ENCODE measurements at regions not wholly inside any gene's neighbourhood (a gene's known extent, or its start where the extent isn't known, plus 50 kb on each side); places are given as distances from the start of the nearest gene placed in this dataset.

DNA sequence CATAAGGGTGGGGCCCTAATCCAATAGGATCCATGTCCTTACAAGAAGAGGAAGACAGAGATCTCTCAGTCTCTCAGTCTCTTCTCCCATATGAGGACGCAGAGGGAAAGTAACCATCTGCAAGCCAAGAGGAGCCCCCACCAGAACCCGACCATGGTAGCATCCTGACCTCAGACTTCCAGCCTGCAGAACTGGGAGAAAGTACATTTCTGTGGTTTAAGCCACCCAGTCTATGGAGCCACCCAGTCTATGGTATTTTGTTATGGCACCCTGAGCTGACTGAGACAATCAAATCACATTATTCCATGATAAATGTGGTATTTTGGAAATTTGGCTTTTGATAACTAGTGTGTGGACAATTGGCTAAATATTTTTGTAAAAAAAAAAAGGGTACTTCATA, 101.5 kb upstream of the TMC3 start:
- Histone ChIP-seq H3K27ac (ENCODE audit: low read depth, low read length, severe bottlenecking) (no peak overlapping the region), H3K4me3 (ENCODE audit: extremely low read depth, insufficient read depth, low read length, poor library complexity, severe bottlenecking) (no peak overlapping the region), H3K36me3 (ENCODE audit: control insufficient read depth, insufficient read depth, low read length) (no peaks in the 10 kb centered on the region), H3K9me3 (ENCODE audit: control insufficient read depth, low read length) (no peaks in the 10 kb centered on the region), H3K4me1 (ENCODE audit: control insufficient read depth, insufficient read depth, low read length, poor library complexity, severe bottlenecking) (no peaks in the 10 kb centered on the region)
- WGBS, 2 experiments (ENCODE audit: insufficient coverage in 2 of 2), result 100% methylated on average over 2 of the region's 2 CpGs; no CpG with 5 or more reads in 1 of the 2 experiments

DNA sequence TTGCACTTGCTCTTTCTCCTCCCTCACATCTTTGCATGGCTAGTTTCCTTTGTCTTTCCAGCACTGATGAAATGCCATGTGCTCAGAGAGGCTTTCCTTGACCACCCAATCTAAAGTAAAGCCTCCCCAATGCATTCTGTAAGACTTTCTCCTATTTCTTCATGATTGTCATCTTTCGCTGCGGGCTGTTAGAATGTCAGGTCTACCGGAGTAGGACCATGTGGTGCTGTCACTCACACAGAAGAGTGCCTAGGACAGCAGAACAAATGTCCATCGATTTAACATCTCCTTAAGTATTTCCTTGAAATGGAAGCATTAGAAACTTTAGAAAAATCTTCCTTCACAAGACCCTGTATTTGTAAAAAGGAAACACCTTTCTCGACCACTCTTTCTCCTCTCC, 99.9 kb upstream of the TMC3 start:
- H3K4me1 ChIP-seq (ENCODE audit: control insufficient read depth, insufficient read depth, low read length, poor library complexity, severe bottlenecking), result no peaks in the 10 kb centered on the region
- no peak overlapping the region for H3K4me3 ChIP-seq (ENCODE audit: extremely low read depth, insufficient read depth, low read length, poor library complexity, severe bottlenecking)
- H3K9me3 ChIP-seq (ENCODE audit: control insufficient read depth, low read length), result no peaks in the 10 kb centered on the region
- no peaks in the 10 kb centered on the region for H3K36me3 ChIP-seq (ENCODE audit: control insufficient read depth, insufficient read depth, low read length)
- 100% methylated on average over 3 of the region's 5 CpGs for WGBS, 2 experiments (ENCODE audit: insufficient coverage in 2 of 2)
- H3K27ac ChIP-seq (ENCODE audit: low read depth, low read length, severe bottlenecking), result no peak overlapping the region

DNA sequence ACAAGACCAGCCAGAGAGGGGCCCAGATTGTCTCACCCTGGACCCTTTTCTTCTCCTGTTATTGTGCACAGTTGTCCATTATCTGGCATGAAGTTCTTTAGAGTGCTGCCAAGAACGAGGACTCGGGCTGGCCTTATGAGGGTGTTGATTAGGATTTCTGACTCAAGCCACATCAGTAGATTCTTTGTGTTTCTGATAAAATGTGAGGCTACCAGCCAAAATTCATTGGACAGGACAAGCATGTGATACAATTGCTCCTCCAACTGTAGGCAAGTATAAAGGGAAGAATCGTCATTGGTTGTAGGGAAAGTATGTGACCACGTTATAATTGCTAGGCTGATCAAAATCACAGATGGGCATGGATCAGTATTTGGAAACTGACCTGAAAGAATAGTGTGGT, 99.2 kb upstream of the TMC3 start:
- WGBS, 2 experiments (ENCODE audit: insufficient coverage in 2 of 2), result 95 to 96% methylated on average over 2 of the region's 4 CpGs
- H3K27ac ChIP-seq (ENCODE audit: low read depth, low read length, severe bottlenecking), result no peak overlapping the region
- H3K4me3 ChIP-seq (ENCODE audit: extremely low read depth, insufficient read depth, low read length, poor library complexity, severe bottlenecking), result no peak overlapping the region
- no peaks in the 10 kb centered on the region for H3K36me3 ChIP-seq (ENCODE audit: control insufficient read depth, insufficient read depth, low read length)
- H3K9me3 ChIP-seq (ENCODE audit: control insufficient read depth, low read length), result no peaks in the 10 kb centered on the region
- H3K4me1 ChIP-seq (ENCODE audit: control insufficient read depth, insufficient read depth, low read length, poor library complexity, severe bottlenecking), result no peaks in the 10 kb centered on the region

DNA sequence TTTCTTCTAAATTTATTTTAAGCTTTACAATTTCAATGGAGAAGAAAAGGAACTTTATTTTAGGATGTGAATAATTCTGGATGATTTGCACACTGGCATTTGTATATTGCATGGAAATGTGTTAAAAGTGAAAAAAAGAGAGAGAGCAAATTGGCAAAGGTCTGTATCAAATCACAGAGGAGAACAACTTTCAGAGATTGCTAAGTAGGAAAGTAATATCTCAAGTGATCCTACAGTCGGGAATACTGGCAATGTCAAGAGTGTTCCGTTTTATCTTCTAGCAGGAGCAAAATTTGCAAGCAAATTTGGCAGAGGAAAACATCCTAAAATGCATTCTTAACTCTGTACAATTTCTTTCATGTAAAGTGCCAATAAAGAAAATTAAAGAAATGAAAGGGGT, 97.1 kb upstream of the TMC3 start:
- Histone ChIP-seq H3K4me1 (ENCODE audit: control insufficient read depth, insufficient read depth, low read length, poor library complexity, severe bottlenecking) (no peaks in the 10 kb centered on the region), H3K9me3 (ENCODE audit: control insufficient read depth, low read length) (no peaks in the 10 kb centered on the region), H3K4me3 (ENCODE audit: extremely low read depth, insufficient read depth, low read length, poor library complexity, severe bottlenecking) (no peak overlapping the region), H3K36me3 (ENCODE audit: control insufficient read depth, insufficient read depth, low read length) (no peaks in the 10 kb centered on the region), H3K27ac (ENCODE audit: low read depth, low read length, severe bottlenecking) (no peak overlapping the region)
- 86% methylated on average over 1 of the region's 2 CpGs; no CpG with 5 or more reads in 1 of the 2 experiments for WGBS, 2 experiments (ENCODE audit: insufficient coverage in 2 of 2)

DNA sequence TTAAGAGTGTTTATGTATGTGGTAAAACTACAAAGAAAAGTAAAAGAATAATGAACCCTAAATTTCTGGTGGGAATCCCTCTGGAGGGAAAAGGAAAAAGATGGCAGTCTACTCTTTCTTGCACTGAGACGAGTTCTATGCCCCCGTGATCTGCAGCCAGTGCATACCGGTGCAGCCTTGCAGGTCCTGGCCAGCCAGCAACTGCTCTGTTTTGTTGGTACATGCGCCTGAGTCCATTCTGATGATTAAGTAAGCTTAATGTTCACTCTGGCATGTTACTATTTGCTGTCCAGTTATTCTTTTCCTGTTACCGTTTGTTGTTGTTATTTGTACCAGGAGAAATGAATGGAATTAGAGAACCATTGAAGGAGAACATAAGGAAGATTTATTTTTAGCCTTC, 95.1 kb upstream of the TMC3 start:
- 83 to 92% methylated on average over 2 to 4 of the region's 5 CpGs for WGBS, 2 experiments (ENCODE audit: insufficient coverage in 2 of 2)
- no peaks in the 10 kb centered on the region for H3K4me1 ChIP-seq (ENCODE audit: control insufficient read depth, insufficient read depth, low read length, poor library complexity, severe bottlenecking)
- H3K36me3 ChIP-seq (ENCODE audit: control insufficient read depth, insufficient read depth, low read length), result no peaks in the 10 kb centered on the region
- no peak overlapping the region for H3K4me3 ChIP-seq (ENCODE audit: extremely low read depth, insufficient read depth, low read length, poor library complexity, severe bottlenecking)
- no peaks in the 10 kb centered on the region for H3K9me3 ChIP-seq (ENCODE audit: control insufficient read depth, low read length)
- H3K27ac ChIP-seq (ENCODE audit: low read depth, low read length, severe bottlenecking), result no peak overlapping the region

DNA sequence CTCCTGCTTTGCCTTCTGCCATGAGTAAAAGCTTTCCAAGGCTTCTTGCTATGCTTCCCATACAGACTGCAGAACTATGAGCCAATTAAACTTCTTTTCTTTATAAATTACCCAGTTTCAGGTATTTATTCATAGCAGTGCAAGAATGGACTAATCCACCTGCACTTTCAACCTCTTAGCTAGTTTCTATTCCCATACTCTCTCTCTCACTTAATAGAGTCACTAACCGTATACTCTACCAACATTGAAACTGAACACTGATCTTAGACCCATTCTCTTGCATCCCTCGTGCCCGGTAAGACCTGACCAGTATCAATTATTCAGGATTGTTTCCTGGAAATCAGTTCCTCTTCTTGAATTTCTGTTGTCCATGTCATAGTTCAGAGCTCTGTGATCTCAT, 92.7 kb upstream of the TMC3 start:
- H3K9me3 ChIP-seq (ENCODE audit: control insufficient read depth, low read length), result no peaks in the 10 kb centered on the region
- H3K4me1 ChIP-seq (ENCODE audit: control insufficient read depth, insufficient read depth, low read length, poor library complexity, severe bottlenecking), result no peaks in the 10 kb centered on the region
- H3K36me3 ChIP-seq (ENCODE audit: control insufficient read depth, insufficient read depth, low read length), result no peaks in the 10 kb centered on the region
- H3K27ac ChIP-seq (ENCODE audit: low read depth, low read length, severe bottlenecking), result no peak overlapping the region
- H3K4me3 ChIP-seq (ENCODE audit: extremely low read depth, insufficient read depth, low read length, poor library complexity, severe bottlenecking), result no peak overlapping the region
- 85 to 87% methylated on average over 3 of the region's 3 CpGs for WGBS, 2 experiments (ENCODE audit: insufficient coverage in 2 of 2)

DNA sequence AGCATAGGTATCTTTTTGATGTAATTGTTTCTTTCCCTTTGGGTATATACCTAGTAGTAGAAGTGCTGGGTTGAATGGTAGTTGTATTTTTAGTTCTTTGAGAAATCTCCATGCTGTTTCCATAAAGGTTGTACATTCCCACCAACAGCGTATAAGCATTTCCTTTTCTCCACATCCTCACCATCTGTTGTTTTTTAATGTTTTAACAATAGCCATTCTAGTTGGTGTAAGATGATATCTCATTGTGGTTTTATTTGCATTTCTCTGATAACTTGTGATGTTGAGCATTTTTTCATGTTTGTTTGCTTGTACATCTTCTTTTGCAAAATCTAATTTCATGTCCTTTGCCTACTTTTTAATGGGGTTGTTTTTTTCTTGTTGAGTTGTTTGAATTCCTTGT, 80.0 kb upstream of the TMC3 start:
- H3K36me3 ChIP-seq (ENCODE audit: control insufficient read depth, insufficient read depth, low read length), result no peaks in the 10 kb centered on the region
- H3K4me3 ChIP-seq (ENCODE audit: extremely low read depth, insufficient read depth, low read length, poor library complexity, severe bottlenecking), result no peak overlapping the region
- H3K9me3 ChIP-seq (ENCODE audit: control insufficient read depth, low read length), result peaks cover 3% of the 10 kb centered on the region
- no peak overlapping the region for H3K27ac ChIP-seq (ENCODE audit: low read depth, low read length, severe bottlenecking)
- H3K4me1 ChIP-seq (ENCODE audit: control insufficient read depth, insufficient read depth, low read length, poor library complexity, severe bottlenecking), result no peaks in the 10 kb centered on the region
- WGBS, 2 experiments (ENCODE audit: insufficient coverage in 2 of 2), result no CpG with 5 or more reads among the region's 1 CpG

DNA sequence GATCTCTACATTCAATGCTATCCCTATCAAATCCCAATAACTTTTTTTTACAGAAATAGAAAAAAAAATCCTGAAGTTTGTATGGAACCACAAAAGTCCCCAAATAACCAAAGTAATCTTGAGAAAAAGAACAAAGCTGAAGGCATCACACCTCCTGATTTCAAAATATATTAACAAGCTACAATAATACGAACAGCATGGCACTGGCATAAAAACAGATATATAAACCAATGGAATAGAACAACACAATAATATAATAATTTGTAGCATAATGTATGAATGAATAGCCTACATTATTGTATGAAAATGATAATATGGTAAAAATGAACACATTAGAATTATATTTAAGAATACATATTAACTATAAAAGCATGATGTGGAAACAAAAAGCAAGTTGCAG, 76.7 kb upstream of the TMC3 start:
- H3K36me3 ChIP-seq (ENCODE audit: control insufficient read depth, insufficient read depth, low read length), result no peaks in the 10 kb centered on the region
- H3K4me3 ChIP-seq (ENCODE audit: extremely low read depth, insufficient read depth, low read length, poor library complexity, severe bottlenecking), result no peak overlapping the region
- H3K27ac ChIP-seq (ENCODE audit: low read depth, low read length, severe bottlenecking), result no peak overlapping the region
- H3K9me3 ChIP-seq (ENCODE audit: control insufficient read depth, low read length), result peaks cover 9% of the 10 kb centered on the region
- no CpG with 5 or more reads among the region's 1 CpG for WGBS, 2 experiments (ENCODE audit: insufficient coverage in 2 of 2)
- H3K4me1 ChIP-seq (ENCODE audit: control insufficient read depth, insufficient read depth, low read length, poor library complexity, severe bottlenecking), result no peaks in the 10 kb centered on the region

DNA sequence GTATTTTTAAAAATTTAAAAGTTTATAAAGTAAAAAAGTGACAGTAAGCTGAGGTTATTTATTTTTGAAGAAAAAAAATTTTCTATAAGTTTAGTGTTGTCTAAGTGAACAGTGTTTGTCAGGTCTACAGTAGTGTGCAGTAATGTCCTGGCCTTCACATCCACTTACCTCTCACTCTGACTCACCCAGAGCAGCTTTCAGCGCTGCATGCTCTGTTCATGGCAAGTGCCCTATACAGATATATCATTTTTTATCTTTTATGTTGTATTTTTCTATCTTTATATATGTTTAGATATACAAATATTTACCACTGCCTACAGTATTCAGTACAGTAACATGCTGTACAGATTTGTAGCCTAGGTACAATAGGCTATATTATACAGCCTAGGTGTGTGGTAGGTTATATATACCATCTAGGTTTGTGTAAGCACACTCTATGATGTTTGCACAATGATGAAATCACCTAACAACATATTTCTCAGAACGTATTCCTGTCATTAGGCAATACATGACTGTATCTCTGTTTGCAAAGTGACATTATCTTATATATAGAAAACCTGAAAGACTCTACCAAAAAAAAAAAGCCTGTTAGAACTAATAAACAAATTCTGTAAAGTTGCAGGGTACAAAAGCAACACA, 75.9 kb upstream of the TMC3 start:
- Histone ChIP-seq H3K9me3 (ENCODE audit: control insufficient read depth, low read length) (peaks cover 9% of the 10 kb centered on the region), H3K27ac (ENCODE audit: low read depth, low read length, severe bottlenecking) (no peak overlapping the region), H3K4me1 (ENCODE audit: control insufficient read depth, insufficient read depth, low read length, poor library complexity, severe bottlenecking) (no peaks in the 10 kb centered on the region), H3K4me3 (ENCODE audit: extremely low read depth, insufficient read depth, low read length, poor library complexity, severe bottlenecking) (no peak overlapping the region), H3K36me3 (ENCODE audit: control insufficient read depth, insufficient read depth, low read length) (no peaks in the 10 kb centered on the region)
- WGBS, 2 experiments (ENCODE audit: insufficient coverage in 2 of 2), result no CpG with 5 or more reads among the region's 2 CpGs

DNA sequence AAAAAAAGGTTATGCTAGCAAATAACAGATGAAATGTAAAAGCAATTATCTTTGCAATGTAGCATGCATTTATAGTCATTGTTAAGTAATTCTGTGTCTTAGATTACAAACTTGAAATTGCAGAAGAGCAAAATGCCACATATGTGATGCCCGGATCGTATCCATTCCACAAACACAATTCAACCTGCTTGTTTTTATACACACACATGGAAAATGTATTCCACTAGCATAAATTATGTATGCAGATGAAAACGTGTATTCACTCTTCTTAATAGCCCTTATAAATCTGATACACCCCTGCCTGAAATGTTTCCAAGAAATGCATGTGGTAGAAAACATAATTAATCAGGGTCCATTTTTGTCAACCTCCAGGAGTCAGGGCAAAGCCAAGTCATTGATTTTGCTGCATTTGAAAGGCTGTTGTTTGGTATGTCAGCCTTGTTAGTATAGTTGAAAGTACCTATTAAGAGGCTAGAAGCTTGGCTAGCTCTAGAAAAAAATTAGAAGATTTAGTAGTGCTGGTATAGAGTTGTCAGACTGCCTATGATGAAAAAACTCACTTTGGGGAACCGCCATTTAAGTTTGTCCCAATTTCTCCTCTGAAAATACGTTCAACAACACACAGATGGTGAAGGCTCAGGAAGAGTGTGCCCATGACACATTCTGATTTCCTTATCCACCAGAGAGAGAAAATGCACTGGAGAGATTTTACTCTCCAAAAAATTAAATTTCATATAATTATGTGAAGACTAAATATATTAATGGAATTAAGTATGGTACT, 69.2 kb upstream of the TMC3 start:
- 70 to 83% methylated on average over 2 of the region's 5 CpGs for WGBS, 2 experiments (ENCODE audit: insufficient coverage in 2 of 2)
- no peaks in the 10 kb centered on the region for H3K36me3 ChIP-seq (ENCODE audit: control insufficient read depth, insufficient read depth, low read length)
- peaks cover 7% of the 10 kb centered on the region for H3K9me3 ChIP-seq (ENCODE audit: control insufficient read depth, low read length)
- H3K4me3 ChIP-seq (ENCODE audit: extremely low read depth, insufficient read depth, low read length, poor library complexity, severe bottlenecking), result no peak overlapping the region
- no peaks in the 10 kb centered on the region for H3K4me1 ChIP-seq (ENCODE audit: control insufficient read depth, insufficient read depth, low read length, poor library complexity, severe bottlenecking)
- no peak overlapping the region for H3K27ac ChIP-seq (ENCODE audit: low read depth, low read length, severe bottlenecking)

DNA sequence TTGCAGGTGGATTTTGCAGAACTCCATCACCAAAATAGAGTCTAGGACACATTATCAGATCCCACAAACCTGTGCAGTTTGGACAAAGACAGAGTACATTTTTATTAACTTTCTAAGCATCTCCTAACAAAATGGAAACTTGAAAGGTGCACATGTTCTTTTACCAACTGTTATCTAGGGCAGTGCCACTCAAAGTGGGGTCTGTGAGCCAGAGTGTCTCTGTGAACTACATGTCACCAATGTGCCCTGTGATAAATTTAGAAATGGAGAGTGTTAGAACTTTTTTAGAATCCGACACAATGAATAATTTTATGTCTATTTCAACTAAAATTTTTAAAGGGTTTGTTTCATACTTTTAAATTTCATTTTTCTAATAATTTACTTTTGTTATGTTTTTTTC, 68.4 kb upstream of the TMC3 start:
- Histone ChIP-seq H3K4me3 (ENCODE audit: extremely low read depth, insufficient read depth, low read length, poor library complexity, severe bottlenecking) (no peak overlapping the region), H3K27ac (ENCODE audit: low read depth, low read length, severe bottlenecking) (no peak overlapping the region), H3K4me1 (ENCODE audit: control insufficient read depth, insufficient read depth, low read length, poor library complexity, severe bottlenecking) (no peaks in the 10 kb centered on the region), H3K9me3 (ENCODE audit: control insufficient read depth, low read length) (peaks cover 7% of the 10 kb centered on the region), H3K36me3 (ENCODE audit: control insufficient read depth, insufficient read depth, low read length) (no peaks in the 10 kb centered on the region)
- WGBS, 2 experiments (ENCODE audit: insufficient coverage in 2 of 2), result no CpG with 5 or more reads among the region's 1 CpG
